GM21825 (cell line): ENCODE measurements at regions not wholly inside any gene's neighbourhood (a gene's known extent, or its start where the extent isn't known, plus 50 kb on each side); places are given as distances from the start of the nearest gene placed in this dataset.

ENCODE experiments used
- ATAC-seq: cut with Tn5 transposase; IDR thresholded peaks from one replicate; pipeline ENCODE4 v1.9.1; 2021; ENCODE audit warnings: mild to moderate bottlenecking, moderate library complexity; ENCODE audit not compliant: unreplicated experiment

GRCh38 chr1:208628022-208628914, 384.1 kb upstream of the PLXNA2 start:
- ATAC-seq = no peak

GRCh38 chr1:208631092-208631491, 386.9 kb upstream of the PLXNA2 start:
- no peak for ATAC-seq

GRCh38 chr1:208631506-208631905, 387.3 kb upstream of the PLXNA2 start:
- ATAC-seq = no peak

- no peak for ATAC-seq
These were observed 390.4 kb upstream of the PLXNA2 start for GRCh38 chr1:208634346-208635140.

- ATAC-seq = no peak
These were observed 393.0 kb upstream of the PLXNA2 start for GRCh38 chr1:208637181-208637580.

GRCh38 chr1:208639382-208639781, 395.2 kb upstream of the PLXNA2 start:
- no peak for ATAC-seq

GRCh38 chr1:208640295-208640694, 396.1 kb upstream of the PLXNA2 start:
- no peak for ATAC-seq

- no peak for ATAC-seq
These were observed 397.5 kb upstream of the PLXNA2 start for GRCh38 chr1:208641579-208642280.

GRCh38 chr1:208643005-208643597, 398.9 kb upstream of the PLXNA2 start:
- ATAC-seq = no peak

GRCh38 chr1:208644401-208645160, 400.4 kb upstream of the PLXNA2 start:
- no peak for ATAC-seq

GRCh38 chr1:208646431-208646830, 402.2 kb upstream of the PLXNA2 start:
- no peak for ATAC-seq

GRCh38 chr1:208648146-208648545, 404.0 kb upstream of the PLXNA2 start:
- no peak for ATAC-seq

GRCh38 chr1:208652296-208653160, 408.3 kb upstream of the PLXNA2 start:
- ATAC-seq = peak; percentile 79

- no peak for ATAC-seq
These were observed 409.2 kb upstream of the PLXNA2 start for GRCh38 chr1:208653426-208653825.

- ATAC-seq = no peak
These were observed 410.1 kb upstream of the PLXNA2 start for GRCh38 chr1:208654241-208654640.

- no peak for ATAC-seq
These were observed 421.8 kb upstream of the PLXNA2 start for GRCh38 chr1:208665936-208666335.

GRCh38 chr1:208668991-208669390, 424.8 kb upstream of the PLXNA2 start:
- ATAC-seq = no peak

GRCh38 chr1:208670778-208671177, 426.6 kb upstream of the PLXNA2 start:
- ATAC-seq = no peak
